ENCODE measurements at regions not wholly inside any gene's neighbourhood (a gene's known extent, or its start where the extent isn't known, plus 50 kb on each side); places are given as distances from the start of the nearest gene placed in this dataset.

DNA sequence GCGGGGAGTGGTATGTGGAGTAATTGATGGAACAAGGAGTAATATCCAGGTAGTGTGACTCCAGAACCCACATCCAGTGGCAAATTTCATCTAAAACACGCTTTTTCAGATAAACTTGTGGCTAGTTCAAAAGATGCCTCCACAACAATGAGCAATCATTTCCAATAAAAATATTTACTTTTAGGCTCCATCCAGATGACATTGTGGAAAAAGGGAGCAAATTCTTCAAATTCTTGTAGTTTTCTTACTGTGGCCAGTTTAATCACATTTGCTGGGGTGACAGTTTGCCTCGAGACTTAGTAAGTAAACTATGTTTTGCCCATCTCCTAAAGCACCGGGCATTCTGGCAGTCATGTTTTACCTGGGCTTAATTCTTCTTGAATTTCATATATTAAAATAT is 243.6 kb downstream of the IRS1 start:
- no peaks in the 10 kb centered on the region for H3K4me1 ChIP-seq (ENCODE audit: insufficient read depth, low read length, poor library complexity, severe bottlenecking)
- no peak overlapping the region for H3K4me3 ChIP-seq (ENCODE audit: low read depth, low read length, poor library complexity, severe bottlenecking)
- H3K27me3 ChIP-seq (replicated peaks; ENCODE audit: insufficient read depth, low read depth, low read length, poor library complexity), result no peaks in the 10 kb centered on the region
- H3K36me3 ChIP-seq (ENCODE audit: insufficient read depth, low read length, poor library complexity, severe bottlenecking), result no peaks in the 10 kb centered on the region
- TF ChIP-seq, protein P1, sequence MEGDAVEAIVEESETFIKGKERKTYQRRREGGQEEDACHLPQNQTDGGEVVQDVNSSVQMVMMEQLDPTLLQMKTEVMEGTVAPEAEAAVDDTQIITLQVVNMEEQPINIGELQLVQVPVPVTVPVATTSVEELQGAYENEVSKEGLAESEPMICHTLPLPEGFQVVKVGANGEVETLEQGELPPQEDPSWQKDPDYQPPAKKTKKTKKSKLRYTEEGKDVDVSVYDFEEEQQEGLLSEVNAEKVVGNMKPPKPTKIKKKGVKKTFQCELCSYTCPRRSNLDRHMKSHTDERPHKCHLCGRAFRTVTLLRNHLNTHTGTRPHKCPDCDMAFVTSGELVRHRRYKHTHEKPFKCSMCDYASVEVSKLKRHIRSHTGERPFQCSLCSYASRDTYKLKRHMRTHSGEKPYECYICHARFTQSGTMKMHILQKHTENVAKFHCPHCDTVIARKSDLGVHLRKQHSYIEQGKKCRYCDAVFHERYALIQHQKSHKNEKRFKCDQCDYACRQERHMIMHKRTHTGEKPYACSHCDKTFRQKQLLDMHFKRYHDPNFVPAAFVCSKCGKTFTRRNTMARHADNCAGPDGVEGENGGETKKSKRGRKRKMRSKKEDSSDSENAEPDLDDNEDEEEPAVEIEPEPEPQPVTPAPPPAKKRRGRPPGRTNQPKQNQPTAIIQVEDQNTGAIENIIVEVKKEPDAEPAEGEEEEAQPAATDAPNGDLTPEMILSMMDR (conservative IDR thresholded peaks at IDR 0.05; ENCODE audit: low read depth, low read length), result no peak
- no peak for TF ChIP-seq EZH2 (IDR thresholded peaks at IDR 0.05; ENCODE audit: borderline replicate concordance, low read depth, low read length, poor library complexity, severe bottlenecking)
- no peak for DNase-seq (ENCODE audit: low spot score)
- BruUV-seq (replicated peaks), result no TSS peak
- H3K9me3 ChIP-seq (ENCODE audit: low read depth, low read length, poor library complexity, severe bottlenecking), result no peaks in the 10 kb centered on the region
- H3K27ac ChIP-seq (ENCODE audit: low read depth, low read length, poor library complexity, severe bottlenecking), result no peak overlapping the region
- POLR2A ChIA-PET (ENCODE audit: low non-redundant PET), result interaction anchor here (0.6 kb wide), 1 partner anchor 769 kb away, joined by 3 read pairs; no protein-coding TSS in a partner anchor
- CTCF ChIA-PET, result no interaction called here
- intact Hi-C loops (cut with micrococcal nuclease; ENCODE audit: unreplicated experiment), result no loop called here

- no peak overlapping the region for H3K4me3 ChIP-seq (ENCODE audit: low read depth, low read length, poor library complexity, severe bottlenecking)
- POLR2A ChIA-PET (ENCODE audit: low non-redundant PET), result no interaction called here
- CTCF ChIA-PET, result no interaction called here
- BruUV-seq (replicated peaks), result no TSS peak
- H3K27me3 ChIP-seq (replicated peaks; ENCODE audit: insufficient read depth, low read depth, low read length, poor library complexity), result no peaks in the 10 kb centered on the region
- TF ChIP-seq, protein P1 (conservative IDR thresholded peaks at IDR 0.05; ENCODE audit: low read depth, low read length), result no peak
- no peak for TF ChIP-seq EZH2 (IDR thresholded peaks at IDR 0.05; ENCODE audit: borderline replicate concordance, low read depth, low read length, poor library complexity, severe bottlenecking)
- no peak for DNase-seq (ENCODE audit: low spot score)
- intact Hi-C loops (cut with micrococcal nuclease; ENCODE audit: unreplicated experiment), result no loop called here
- no peaks in the 10 kb centered on the region for H3K4me1 ChIP-seq (ENCODE audit: insufficient read depth, low read length, poor library complexity, severe bottlenecking)
- no peak overlapping the region for H3K27ac ChIP-seq (ENCODE audit: low read depth, low read length, poor library complexity, severe bottlenecking)
- H3K9me3 ChIP-seq (ENCODE audit: low read depth, low read length, poor library complexity, severe bottlenecking), result no peaks in the 10 kb centered on the region
- H3K36me3 ChIP-seq (ENCODE audit: insufficient read depth, low read length, poor library complexity, severe bottlenecking), result no peaks in the 10 kb centered on the region
Measured at GRCh38 chr2:226554701-226555100, 244.9 kb downstream of the IRS1 start.

DNA sequence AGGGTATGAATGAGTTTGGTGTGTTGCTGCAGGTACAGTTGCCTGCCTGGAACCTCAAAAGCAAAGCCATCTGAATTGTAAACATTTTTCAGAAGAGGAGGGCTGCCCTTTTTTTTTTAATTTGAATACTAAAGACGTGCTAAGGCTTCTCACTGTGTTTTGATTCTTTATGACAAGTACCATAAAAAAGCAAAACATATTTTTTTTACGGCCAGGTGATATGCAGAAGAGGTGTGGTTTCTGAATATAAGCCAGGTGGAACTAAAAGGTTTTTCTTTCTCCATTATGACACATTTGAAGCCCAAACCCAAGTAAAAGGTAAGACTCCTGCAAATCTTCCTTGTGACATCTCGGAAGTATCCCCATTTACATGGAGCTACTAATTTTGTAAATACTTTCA is 246.3 kb downstream of the IRS1 start:
- Histone ChIP-seq H3K36me3 (ENCODE audit: insufficient read depth, low read length, poor library complexity, severe bottlenecking) (no peaks in the 10 kb centered on the region), H3K27me3 (replicated peaks; ENCODE audit: insufficient read depth, low read depth, low read length, poor library complexity) (no peaks in the 10 kb centered on the region), H3K27ac (ENCODE audit: low read depth, low read length, poor library complexity, severe bottlenecking) (no peak overlapping the region), H3K4me1 (ENCODE audit: insufficient read depth, low read length, poor library complexity, severe bottlenecking) (peaks cover 5% of the 10 kb centered on the region), H3K9me3 (ENCODE audit: low read depth, low read length, poor library complexity, severe bottlenecking) (no peaks in the 10 kb centered on the region), H3K4me3 (ENCODE audit: low read depth, low read length, poor library complexity, severe bottlenecking) (no peak overlapping the region)
- TF ChIP-seq EZH2 (IDR thresholded peaks at IDR 0.05; ENCODE audit: borderline replicate concordance, low read depth, low read length, poor library complexity, severe bottlenecking), result no peak
- TF ChIP-seq, protein P1 (conservative IDR thresholded peaks at IDR 0.05; ENCODE audit: low read depth, low read length), result no peak
- BruUV-seq (replicated peaks), result no TSS peak
- CTCF ChIA-PET, result no interaction called here
- intact Hi-C loops (cut with micrococcal nuclease; ENCODE audit: unreplicated experiment), result no loop called here
- no peak for DNase-seq (ENCODE audit: low spot score)
- POLR2A ChIA-PET (ENCODE audit: low non-redundant PET), result no interaction called here

Data from A673 (cell line).